Vagina (tissue), 2 donors: ENCODE measurements at regions not wholly inside any gene's neighbourhood (a gene's known extent, or its start where the extent isn't known, plus 50 kb on each side); places are given as distances from the start of the nearest gene placed in this dataset.

Source experiments
- POLR2AphosphoS5 ChIP-seq, 2 donors: sonication (generic); formaldehyde crosslinking; IDR thresholded peaks; one replicate each; pipeline ENCODE4 v1.9.0; 2017; ENCODE audit warnings: antibody characterized with exemption in 2 of 2, mild to moderate bottlenecking in 2 of 2, low read depth in 1 of 2; ENCODE audit not compliant: insufficient read depth in 1 of 2
- TF ChIP-seq, protein P1 (sequence below), 3 experiments: fragments of 450-650 bp in 2 of 3; fragments of 200-600 bp in 1 of 3; sonication (generic) in 1 of 3; IDR thresholded peaks; one replicate each; pipeline ENCODE4 v1.5.1; 2017 to 2019; ENCODE audit warnings: antibody characterized with exemption in 3 of 3, mild to moderate bottlenecking in 2 of 3, moderate library complexity in 2 of 3

DNA sequence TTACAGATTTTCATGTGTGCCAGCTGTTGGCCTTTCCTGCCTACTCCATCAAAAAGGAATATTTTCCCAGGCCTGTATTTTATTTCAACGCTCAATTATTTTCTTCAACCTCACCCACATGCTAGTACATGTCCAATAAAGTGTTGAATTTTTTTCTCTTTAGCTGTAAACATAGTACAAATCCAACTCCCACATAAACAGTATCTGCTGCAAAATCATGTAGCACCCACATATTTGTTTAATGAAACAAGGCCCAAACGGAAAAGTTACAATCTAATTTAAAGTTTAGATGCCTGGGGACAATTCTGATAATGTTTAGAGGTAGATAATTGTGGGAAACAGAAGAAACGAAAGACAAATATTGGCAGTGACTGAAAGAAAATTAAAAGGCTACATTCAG, 275.4 kb upstream of the ACVR2A start:
- TF ChIP-seq, protein P1, sequence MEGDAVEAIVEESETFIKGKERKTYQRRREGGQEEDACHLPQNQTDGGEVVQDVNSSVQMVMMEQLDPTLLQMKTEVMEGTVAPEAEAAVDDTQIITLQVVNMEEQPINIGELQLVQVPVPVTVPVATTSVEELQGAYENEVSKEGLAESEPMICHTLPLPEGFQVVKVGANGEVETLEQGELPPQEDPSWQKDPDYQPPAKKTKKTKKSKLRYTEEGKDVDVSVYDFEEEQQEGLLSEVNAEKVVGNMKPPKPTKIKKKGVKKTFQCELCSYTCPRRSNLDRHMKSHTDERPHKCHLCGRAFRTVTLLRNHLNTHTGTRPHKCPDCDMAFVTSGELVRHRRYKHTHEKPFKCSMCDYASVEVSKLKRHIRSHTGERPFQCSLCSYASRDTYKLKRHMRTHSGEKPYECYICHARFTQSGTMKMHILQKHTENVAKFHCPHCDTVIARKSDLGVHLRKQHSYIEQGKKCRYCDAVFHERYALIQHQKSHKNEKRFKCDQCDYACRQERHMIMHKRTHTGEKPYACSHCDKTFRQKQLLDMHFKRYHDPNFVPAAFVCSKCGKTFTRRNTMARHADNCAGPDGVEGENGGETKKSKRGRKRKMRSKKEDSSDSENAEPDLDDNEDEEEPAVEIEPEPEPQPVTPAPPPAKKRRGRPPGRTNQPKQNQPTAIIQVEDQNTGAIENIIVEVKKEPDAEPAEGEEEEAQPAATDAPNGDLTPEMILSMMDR (IDR thresholded peaks at IDR 0.05), result no peak
- no peak for TF ChIP-seq POLR2AphosphoS5 (IDR thresholded peaks at IDR 0.05; ENCODE audit: insufficient read depth in 1 of 2, low read depth in 1 of 2)
